ENCODE measurements at regions not wholly inside any gene's neighbourhood (a gene's known extent, or its start where the extent isn't known, plus 50 kb on each side); places are given as distances from the start of the nearest gene placed in this dataset.

DNA sequence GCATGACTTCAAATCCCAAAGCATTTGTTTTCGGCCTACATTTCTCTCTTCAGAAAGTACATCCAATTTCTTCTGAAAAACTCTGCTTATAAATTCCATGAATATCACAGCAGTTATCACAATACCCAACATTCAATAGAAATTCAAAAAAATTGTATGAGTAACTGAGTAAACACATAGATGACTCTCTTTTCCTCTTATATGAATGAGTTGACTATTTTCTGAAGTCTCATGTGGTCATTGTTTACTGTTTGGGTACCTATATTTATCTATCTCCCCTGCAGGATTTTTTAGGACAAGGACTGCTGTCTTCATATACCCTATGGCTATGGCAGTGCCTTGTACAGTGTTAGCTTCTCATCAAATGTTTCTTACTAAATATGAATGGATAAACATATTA is 157.1 kb downstream of the HTR1A start:
- TF ChIP-seq, protein P1, sequence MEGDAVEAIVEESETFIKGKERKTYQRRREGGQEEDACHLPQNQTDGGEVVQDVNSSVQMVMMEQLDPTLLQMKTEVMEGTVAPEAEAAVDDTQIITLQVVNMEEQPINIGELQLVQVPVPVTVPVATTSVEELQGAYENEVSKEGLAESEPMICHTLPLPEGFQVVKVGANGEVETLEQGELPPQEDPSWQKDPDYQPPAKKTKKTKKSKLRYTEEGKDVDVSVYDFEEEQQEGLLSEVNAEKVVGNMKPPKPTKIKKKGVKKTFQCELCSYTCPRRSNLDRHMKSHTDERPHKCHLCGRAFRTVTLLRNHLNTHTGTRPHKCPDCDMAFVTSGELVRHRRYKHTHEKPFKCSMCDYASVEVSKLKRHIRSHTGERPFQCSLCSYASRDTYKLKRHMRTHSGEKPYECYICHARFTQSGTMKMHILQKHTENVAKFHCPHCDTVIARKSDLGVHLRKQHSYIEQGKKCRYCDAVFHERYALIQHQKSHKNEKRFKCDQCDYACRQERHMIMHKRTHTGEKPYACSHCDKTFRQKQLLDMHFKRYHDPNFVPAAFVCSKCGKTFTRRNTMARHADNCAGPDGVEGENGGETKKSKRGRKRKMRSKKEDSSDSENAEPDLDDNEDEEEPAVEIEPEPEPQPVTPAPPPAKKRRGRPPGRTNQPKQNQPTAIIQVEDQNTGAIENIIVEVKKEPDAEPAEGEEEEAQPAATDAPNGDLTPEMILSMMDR (conservative IDR thresholded peaks at IDR 0.05; ENCODE audit: low read length): no peak
- no peak for TF ChIP-seq EZH2phosphoT487 (IDR thresholded peaks at IDR 0.05; ENCODE audit: borderline replicate concordance, low read depth, low read length)
- intact Hi-C loops (cut with micrococcal nuclease; ENCODE audit: unreplicated experiment): no loop called here
- no peaks in the 10 kb centered on the region; the same call in 1 of the 2 replicates for H3K9me2 ChIP-seq (ENCODE audit: insufficient read depth, low read length)
- POLR2A ChIA-PET: no interaction called here
- H3K36me3 ChIP-seq (ENCODE audit: insufficient read depth, low read length): no peaks in the 10 kb centered on the region
- no peaks in the 10 kb centered on the region for H3K79me2 ChIP-seq (ENCODE audit: insufficient read depth, low read depth, low read length)
- H3K9me3 ChIP-seq (ENCODE audit: low read length): no peaks in the 10 kb centered on the region
- H3K4me3 ChIP-seq (ENCODE audit: low read depth, low read length, poor library complexity, severe bottlenecking): no peak overlapping the region
- BruUV-seq (replicated peaks): no TSS peak
- H3K4me2 ChIP-seq (ENCODE audit: low read length): no peak overlapping the region
- H2AFZ ChIP-seq (ENCODE audit: low read length): no peak overlapping the region
- no peak overlapping the region for H3K27ac ChIP-seq (ENCODE audit: low read depth, low read length, poor library complexity, severe bottlenecking)
- no peak for DNase-seq (ENCODE audit: low spot score)
- no peaks in the 10 kb centered on the region for H4K20me1 ChIP-seq (ENCODE audit: insufficient read depth, low read length)
- CTCF ChIA-PET (ENCODE audit: unreplicated experiment): no interaction called here
- H3K4me1 ChIP-seq (ENCODE audit: insufficient read depth, low read length, poor library complexity, severe bottlenecking): no peaks in the 10 kb centered on the region

DNA sequence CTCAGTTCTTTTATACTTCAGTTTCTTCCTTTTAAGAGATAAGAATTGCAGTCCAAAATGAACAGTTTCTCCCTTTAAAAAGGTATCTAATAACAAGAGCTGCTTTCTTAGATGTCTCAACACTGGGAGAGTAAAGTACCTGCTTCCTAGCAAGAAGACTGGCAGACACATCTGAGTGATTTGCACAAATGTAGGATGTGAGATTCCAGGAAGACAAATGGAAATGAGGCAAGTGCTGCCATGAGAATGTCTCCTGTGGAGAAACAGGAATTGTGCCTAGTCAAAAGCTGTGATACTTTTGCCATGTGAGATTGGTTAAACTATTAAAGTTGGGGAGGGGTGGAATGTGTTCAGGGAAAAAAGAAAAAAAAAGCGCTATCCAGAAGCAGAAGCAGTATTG is 159.1 kb downstream of the HTR1A start:
- BruUV-seq (replicated peaks): no TSS peak
- Histone ChIP-seq H3K4me2 (ENCODE audit: low read length) (no peak overlapping the region), H3K9me3 (ENCODE audit: low read length) (no peaks in the 10 kb centered on the region), H3K4me1 (ENCODE audit: insufficient read depth, low read length, poor library complexity, severe bottlenecking) (no peaks in the 10 kb centered on the region), H3K4me3 (ENCODE audit: low read depth, low read length, poor library complexity, severe bottlenecking) (no peak overlapping the region), H2AFZ (ENCODE audit: low read length) (no peak overlapping the region), H3K9me2 (ENCODE audit: insufficient read depth, low read length) (no peaks in the 10 kb centered on the region; the same call in 1 of the 2 replicates), H4K20me1 (ENCODE audit: insufficient read depth, low read length) (no peaks in the 10 kb centered on the region), H3K36me3 (ENCODE audit: insufficient read depth, low read length) (no peaks in the 10 kb centered on the region), H3K79me2 (ENCODE audit: insufficient read depth, low read depth, low read length) (no peaks in the 10 kb centered on the region), H3K27ac (ENCODE audit: low read depth, low read length, poor library complexity, severe bottlenecking) (no peak overlapping the region)
- TF ChIP-seq EZH2phosphoT487 (IDR thresholded peaks at IDR 0.05; ENCODE audit: borderline replicate concordance, low read depth, low read length): no peak
- TF ChIP-seq, protein P1 (conservative IDR thresholded peaks at IDR 0.05; ENCODE audit: low read length): no peak
- CTCF ChIA-PET (ENCODE audit: unreplicated experiment): no interaction called here
- intact Hi-C loops (cut with micrococcal nuclease; ENCODE audit: unreplicated experiment): no loop called here
- POLR2A ChIA-PET: no interaction called here
- DNase-seq (ENCODE audit: low spot score): no peak

DNA sequence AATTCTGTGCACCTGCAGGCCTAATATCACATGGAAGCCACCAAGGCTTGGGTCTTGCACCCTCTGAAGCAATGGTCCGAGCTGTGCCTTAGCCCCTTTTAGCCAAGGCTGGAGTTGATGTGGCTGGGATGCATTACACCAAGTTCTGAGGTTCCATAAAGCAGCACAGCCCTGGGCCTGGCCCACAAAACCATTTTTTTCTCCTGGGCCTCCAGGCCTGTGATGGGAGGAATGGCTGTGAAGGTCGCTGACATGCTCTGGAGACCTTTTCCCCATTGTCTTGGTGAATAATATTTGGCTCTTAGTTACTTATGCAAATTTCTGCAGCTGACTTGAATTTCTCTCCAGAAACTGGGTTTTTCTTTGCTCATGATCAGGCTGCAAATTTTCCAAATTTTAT is 167.3 kb downstream of the HTR1A start:
- ChIA-PET POLR2A (no interaction called here), CTCF (ENCODE audit: unreplicated experiment) (no interaction called here)
- Histone ChIP-seq H4K20me1 (ENCODE audit: insufficient read depth, low read length) (no peaks in the 10 kb centered on the region), H3K27ac (ENCODE audit: low read depth, low read length, poor library complexity, severe bottlenecking) (no peak overlapping the region), H3K9me2 (ENCODE audit: insufficient read depth, low read length) (no peaks in the 10 kb centered on the region), H3K9me3 (ENCODE audit: low read length) (no peaks in the 10 kb centered on the region), H2AFZ (ENCODE audit: low read length) (no peak overlapping the region), H3K36me3 (ENCODE audit: insufficient read depth, low read length) (no peaks in the 10 kb centered on the region), H3K4me3 (ENCODE audit: low read depth, low read length, poor library complexity, severe bottlenecking) (no peak overlapping the region), H3K79me2 (ENCODE audit: insufficient read depth, low read depth, low read length) (no peaks in the 10 kb centered on the region), H3K4me2 (ENCODE audit: low read length) (no peak overlapping the region), H3K4me1 (ENCODE audit: insufficient read depth, low read length, poor library complexity, severe bottlenecking) (no peaks in the 10 kb centered on the region)
- BruUV-seq (replicated peaks): no TSS peak
- no peak for DNase-seq (ENCODE audit: low spot score)
- TF ChIP-seq, protein P1 (conservative IDR thresholded peaks at IDR 0.05; ENCODE audit: low read length): no peak
- no peak for TF ChIP-seq EZH2phosphoT487 (IDR thresholded peaks at IDR 0.05; ENCODE audit: borderline replicate concordance, low read depth, low read length)
- intact Hi-C loops (cut with micrococcal nuclease; ENCODE audit: unreplicated experiment): no loop called here
